ENCODE measurements at regions not wholly inside any gene's neighbourhood (a gene's known extent, or its start where the extent isn't known, plus 50 kb on each side); places are given as distances from the start of the nearest gene placed in this dataset.

GRCh38 chr3:117963858-117964257 is 1070.8 kb downstream of the IGSF11 start:
- no peak for DNase-seq (ENCODE audit: low spot score)
- TF ChIP-seq CTCF (IDR thresholded peaks at IDR 0.05; ENCODE audit: extremely low read depth, missing control alignments): no peak

- no peak for DNase-seq (ENCODE audit: low spot score)
- no peak for TF ChIP-seq CTCF (IDR thresholded peaks at IDR 0.05; ENCODE audit: extremely low read depth, missing control alignments)
Measured at GRCh38 chr3:117964814-117965213, 1069.8 kb downstream of the IGSF11 start.

GRCh38 chr3:117977504-117978228 is 1057.0 kb downstream of the IGSF11 start:
- DNase-seq (ENCODE audit: low spot score): no peak
- no peak for TF ChIP-seq CTCF (IDR thresholded peaks at IDR 0.05; ENCODE audit: extremely low read depth, missing control alignments)

GRCh38 chr3:117979466-117979865 is 1055.2 kb downstream of the IGSF11 start:
- TF ChIP-seq CTCF (IDR thresholded peaks at IDR 0.05; ENCODE audit: extremely low read depth, missing control alignments): no peak
- DNase-seq (ENCODE audit: low spot score): no peak

GRCh38 chr3:117987256-117987655 is 1047.4 kb downstream of the IGSF11 start:
- no peak for TF ChIP-seq CTCF (IDR thresholded peaks at IDR 0.05; ENCODE audit: extremely low read depth, missing control alignments)
- DNase-seq (ENCODE audit: low spot score): no peak

GRCh38 chr3:117989982-117990381 is 1044.7 kb downstream of the IGSF11 start:
- TF ChIP-seq CTCF (IDR thresholded peaks at IDR 0.05; ENCODE audit: extremely low read depth, missing control alignments): no peak

GRCh38 chr3:117990627-117991026 is 1044.0 kb downstream of the IGSF11 start:
- DNase-seq (ENCODE audit: low spot score): no peak
- no peak for TF ChIP-seq CTCF (IDR thresholded peaks at IDR 0.05; ENCODE audit: extremely low read depth, missing control alignments)

More at GRCh38 chr3:117989982-117990381, 1044.7 kb downstream of the IGSF11 start:
- DNase-seq (ENCODE audit: low spot score): no peak

Measured in GM20000 (cell line).